Testis (tissue), 2 donors: ENCODE measurements at regions not wholly inside any gene's neighbourhood (a gene's known extent, or its start where the extent isn't known, plus 50 kb on each side); places are given as distances from the start of the nearest gene placed in this dataset.

ENCODE experiments used
- DNase-seq: peaks from one replicate; pipeline ENCODE4 v3.0.0-alpha.2; 2019
- H3K27ac ChIP-seq, 2 donors: fragments of 200-600 bp; sonication (generic); one replicate each; pipeline ENCODE4 v1.5.1; 2019
- H3K27me3 ChIP-seq: fragments of 200-600 bp; sonication (generic); one replicate; pipeline ENCODE4 v1.5.1; 2019
- H3K36me3 ChIP-seq: fragments of 200-600 bp; sonication (generic); one replicate; pipeline ENCODE4 v1.5.1; 2017; ENCODE audit warnings: low read depth; ENCODE audit errors: missing control alignments
- H3K4me1 ChIP-seq: fragments of 200-600 bp; sonication (generic); one replicate; pipeline ENCODE4 v1.5.1; 2019
- H3K4me3 ChIP-seq, 2 donors: fragments of 200-600 bp; sonication (generic); one replicate each; pipeline ENCODE4 v1.5.1; 2017 to 2019
- H3K9me3 ChIP-seq: fragments of 200-600 bp; sonication (generic); one replicate; pipeline ENCODE4 v1.5.1; 2017
- POLR2A ChIP-seq: fragments of 450-650 bp; IDR thresholded peaks from one replicate; pipeline ENCODE4 v1.6.1; 2017; ENCODE audit warnings: antibody characterized with exemption, mild to moderate bottlenecking, moderate library complexity
- WGBS, 2 donors: methylation state at CpG; one replicate each; pipeline ENCODE4 v1.1.5; 2018; 5-methylcytosine and 5-hydroxymethylcytosine counted together
- intact Hi-C: fragments of 100-400 bp; cut with DNase I; formaldehyde crosslinking; loops from one replicate; pipeline ENCODE4 v1.15.1; 2023; ENCODE audit warnings: low total_unique reads
- TF ChIP-seq, protein P1 (sequence below), 3 experiments: fragments of 450-650 bp in 2 of 3; fragments of 200-600 bp in 1 of 3; sonication (generic) in 1 of 3; IDR thresholded peaks; one replicate each; pipeline ENCODE4 v1.5.1; 2016 to 2019; ENCODE audit warnings: antibody characterized with exemption in 3 of 3, mild to moderate bottlenecking in 2 of 3, moderate library complexity in 1 of 3

DNA sequence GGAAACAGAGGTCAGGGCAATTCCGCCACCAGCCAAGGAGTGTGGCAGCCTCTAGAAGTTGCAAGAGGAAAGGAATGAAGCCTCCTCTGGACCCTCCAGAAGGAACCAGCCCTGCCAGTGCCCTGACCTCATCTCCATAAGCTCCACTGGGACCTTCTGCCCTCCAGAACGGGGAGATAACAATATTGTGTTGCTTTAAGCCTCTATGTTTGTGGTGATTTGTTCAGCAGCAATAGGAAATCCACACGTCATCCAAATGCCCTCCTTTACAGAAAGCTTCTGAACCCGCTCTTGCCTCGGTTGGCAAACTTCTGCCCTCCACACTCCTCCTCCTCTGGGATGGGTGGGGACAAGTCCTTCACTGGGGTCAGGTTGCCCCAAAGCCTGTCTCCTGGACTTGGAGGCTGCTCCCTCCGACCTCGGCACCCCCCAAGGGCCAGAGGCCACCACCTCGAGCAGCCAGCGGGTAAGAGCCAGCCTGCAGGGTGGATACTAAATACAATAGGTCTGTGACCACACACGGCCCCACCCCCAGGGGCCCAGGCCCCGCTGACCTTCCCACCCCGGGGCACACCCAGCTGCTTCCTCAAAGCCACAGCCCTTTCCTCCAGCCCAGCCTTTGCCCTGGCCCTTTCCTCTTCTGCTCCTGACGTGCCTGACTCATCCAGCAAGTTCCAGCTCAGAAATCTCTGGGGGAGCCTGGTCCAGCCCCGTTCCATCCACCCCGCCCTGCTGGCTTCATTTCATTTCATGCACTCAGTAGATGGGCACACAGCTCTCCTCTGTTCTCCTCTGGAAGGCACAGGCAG is 58.7 kb upstream of the NCOR2 start:
- Histone ChIP-seq H3K4me3 (no peak overlapping the region), H3K4me1 (peaks cover 45% of the 10 kb centered on the region), H3K36me3 (no peaks in the 10 kb centered on the region), H3K27ac (peak overlapping the region in 1 of 2 donors; percentile 53), H3K9me3 (no peaks in the 10 kb centered on the region), H3K27me3 (no peaks in the 10 kb centered on the region)
- WGBS, 2 donors = 56 to 62% methylated on average over 9 to 15 of the region's 15 CpGs
- no peak for TF ChIP-seq POLR2A
- TF ChIP-seq, protein P1, sequence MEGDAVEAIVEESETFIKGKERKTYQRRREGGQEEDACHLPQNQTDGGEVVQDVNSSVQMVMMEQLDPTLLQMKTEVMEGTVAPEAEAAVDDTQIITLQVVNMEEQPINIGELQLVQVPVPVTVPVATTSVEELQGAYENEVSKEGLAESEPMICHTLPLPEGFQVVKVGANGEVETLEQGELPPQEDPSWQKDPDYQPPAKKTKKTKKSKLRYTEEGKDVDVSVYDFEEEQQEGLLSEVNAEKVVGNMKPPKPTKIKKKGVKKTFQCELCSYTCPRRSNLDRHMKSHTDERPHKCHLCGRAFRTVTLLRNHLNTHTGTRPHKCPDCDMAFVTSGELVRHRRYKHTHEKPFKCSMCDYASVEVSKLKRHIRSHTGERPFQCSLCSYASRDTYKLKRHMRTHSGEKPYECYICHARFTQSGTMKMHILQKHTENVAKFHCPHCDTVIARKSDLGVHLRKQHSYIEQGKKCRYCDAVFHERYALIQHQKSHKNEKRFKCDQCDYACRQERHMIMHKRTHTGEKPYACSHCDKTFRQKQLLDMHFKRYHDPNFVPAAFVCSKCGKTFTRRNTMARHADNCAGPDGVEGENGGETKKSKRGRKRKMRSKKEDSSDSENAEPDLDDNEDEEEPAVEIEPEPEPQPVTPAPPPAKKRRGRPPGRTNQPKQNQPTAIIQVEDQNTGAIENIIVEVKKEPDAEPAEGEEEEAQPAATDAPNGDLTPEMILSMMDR (IDR thresholded peaks at IDR 0.05) = no peak
- intact Hi-C loops = no loop called here
- DNase-seq = peak; percentile 76

DNA sequence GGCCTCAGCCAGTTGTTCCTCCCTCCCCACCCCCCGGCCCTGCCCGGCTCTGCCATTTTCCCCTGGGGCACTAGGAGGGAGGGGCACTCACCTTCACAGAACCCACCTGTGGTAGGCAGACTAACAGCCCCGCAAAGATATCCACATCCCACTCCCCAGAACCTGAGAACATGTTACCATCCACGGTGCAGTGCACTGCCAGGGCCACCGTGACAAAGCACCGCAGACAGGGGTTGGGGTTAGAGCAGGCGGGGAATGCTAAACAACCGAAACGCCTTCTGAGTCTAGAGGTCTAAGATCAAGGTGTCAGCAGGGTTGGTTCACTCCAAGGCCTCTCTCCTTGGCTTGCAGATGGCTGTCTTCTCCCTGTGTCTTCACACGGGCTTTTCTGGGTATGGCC is 57.4 kb upstream of the NCOR2 start:
- intact Hi-C loops = no loop called here
- Histone ChIP-seq H3K27me3 (no peaks in the 10 kb centered on the region), H3K4me1 (peaks cover 44% of the 10 kb centered on the region), H3K27ac (no peak overlapping the region), H3K36me3 (no peaks in the 10 kb centered on the region), H3K9me3 (no peaks in the 10 kb centered on the region), H3K4me3 (no peak overlapping the region)
- 81 to 82% methylated on average over 9 to 10 of the region's 10 CpGs for WGBS, 2 donors
- TF ChIP-seq, protein P1 (IDR thresholded peaks at IDR 0.05) = no peak
- TF ChIP-seq POLR2A = no peak
- DNase-seq = no peak

DNA sequence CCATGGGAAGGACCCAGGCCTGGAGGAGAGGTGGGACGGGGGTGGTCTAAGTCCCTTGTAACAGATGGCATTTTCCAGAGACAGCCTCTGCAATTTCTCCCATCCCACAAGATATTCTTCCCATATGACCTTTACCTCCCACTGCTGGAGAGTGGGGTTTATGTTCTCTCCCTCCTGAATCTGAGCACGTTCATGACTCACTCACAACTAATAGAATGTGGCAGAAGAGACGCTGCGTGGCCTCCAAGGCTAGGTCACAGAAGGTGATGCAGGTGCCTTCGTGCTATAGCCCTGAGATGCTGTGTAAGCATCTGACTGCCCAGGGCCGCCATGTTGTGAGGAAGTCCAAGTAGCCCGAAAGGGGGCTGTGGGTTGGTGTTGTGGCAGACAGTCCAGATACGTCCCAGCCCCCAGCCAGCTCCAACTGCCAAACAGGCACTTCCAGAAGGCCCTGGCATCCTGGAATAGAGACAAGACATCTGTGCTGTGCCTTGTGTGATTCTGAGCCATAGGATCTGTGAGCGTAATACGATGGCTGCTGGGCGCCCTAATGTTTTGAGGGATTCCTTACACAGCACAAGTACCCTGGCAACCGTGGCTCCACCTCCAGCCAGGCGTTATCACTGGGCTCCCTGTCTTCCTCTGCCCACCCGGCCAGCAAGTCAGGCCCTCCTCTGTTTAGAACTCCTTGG is 56.1 kb upstream of the NCOR2 start:
- Histone ChIP-seq H3K9me3 (no peaks in the 10 kb centered on the region), H3K27me3 (no peaks in the 10 kb centered on the region), H3K36me3 (no peaks in the 10 kb centered on the region), H3K4me3 (no peak overlapping the region), H3K27ac (no peak overlapping the region), H3K4me1 (peaks cover 44% of the 10 kb centered on the region)
- no peak for DNase-seq
- intact Hi-C loops = no loop called here
- WGBS, 2 donors = 86 to 92% methylated on average over 9 to 14 of the region's 14 CpGs
- TF ChIP-seq, protein P1 (IDR thresholded peaks at IDR 0.05) = no peak
- TF ChIP-seq POLR2A = no peak

DNA sequence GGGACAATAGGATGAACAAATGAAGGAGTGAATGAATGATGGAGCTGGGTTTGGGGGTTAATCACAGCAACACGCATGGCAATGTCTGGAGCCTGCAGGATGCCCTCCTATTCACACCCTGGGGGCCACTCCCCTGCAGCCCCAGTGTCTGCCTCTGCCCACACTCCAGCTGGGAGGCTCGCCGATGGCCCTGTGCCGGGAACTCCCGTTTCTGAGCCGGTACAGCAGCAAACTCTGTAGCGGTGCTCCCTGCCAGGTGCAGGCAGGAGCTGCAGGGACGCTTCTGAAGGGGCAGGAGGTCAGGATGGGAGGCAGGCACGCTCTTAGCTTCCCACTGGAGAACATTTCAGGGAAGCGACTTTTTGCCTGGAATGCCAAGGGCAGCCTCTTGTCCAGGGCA is 55.4 kb upstream of the NCOR2 start:
- peaks cover 44% of the 10 kb centered on the region for H3K4me1 ChIP-seq

More for the DNA sequence above, 55.4 kb upstream of the NCOR2 start:
- Histone ChIP-seq H3K27me3 (no peaks in the 10 kb centered on the region), H3K4me3 (no peak overlapping the region), H3K27ac (no peak overlapping the region), H3K9me3 (no peaks in the 10 kb centered on the region), H3K36me3 (no peaks in the 10 kb centered on the region)
- DNase-seq = peak; percentile 62
- no peak for TF ChIP-seq POLR2A
- TF ChIP-seq, protein P1 (IDR thresholded peaks at IDR 0.05) = no peak
- WGBS, 2 donors = 13 to 48% methylated on average over 5 to 10 of the region's 10 CpGs
- intact Hi-C loops = no loop called here
